ENCODE measurements at regions not wholly inside any gene's neighbourhood (a gene's known extent, or its start where the extent isn't known, plus 50 kb on each side); places are given as distances from the start of the nearest gene placed in this dataset.

DNA sequence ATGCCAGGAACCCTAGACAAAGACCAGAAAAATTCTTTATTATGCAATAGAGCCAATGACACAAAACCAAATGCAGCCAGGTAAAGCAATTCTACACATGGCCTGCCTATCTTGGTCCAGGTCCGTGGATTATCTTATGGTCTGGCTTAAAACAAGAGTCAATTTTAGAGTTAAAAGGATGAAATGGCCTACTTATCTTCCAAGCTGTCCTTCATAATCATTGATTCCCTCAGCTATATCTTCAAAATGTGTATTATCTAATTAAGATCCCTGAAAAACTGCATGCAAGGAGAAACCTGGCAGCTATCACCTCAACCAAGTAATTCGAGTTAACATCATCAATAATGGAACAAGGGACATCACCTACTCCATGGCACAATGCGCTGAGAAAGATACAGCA is 479.4 kb upstream of the NRP1 start:
- H3K9me3 ChIP-seq (ENCODE audit: low read length): no peaks in the 10 kb centered on the region
- H4K20me1 ChIP-seq (ENCODE audit: insufficient read depth, low read length): no peaks in the 10 kb centered on the region
- H3K4me1 ChIP-seq (ENCODE audit: insufficient read depth, low read length, severe bottlenecking): no peaks in the 10 kb centered on the region
- H2AFZ ChIP-seq (ENCODE audit: low read length): no peak overlapping the region
- no peaks in the 10 kb centered on the region for H3F3A ChIP-seq (ENCODE audit: insufficient read depth, low read length)
- no peak overlapping the region for H3K9ac ChIP-seq (ENCODE audit: low read length)
- H3K36me3 ChIP-seq (ENCODE audit: insufficient read depth, low read length): no peaks in the 10 kb centered on the region
- no peaks in the 10 kb centered on the region for H3K27me3 ChIP-seq (ENCODE audit: insufficient read depth, low read length)
- no peaks in the 10 kb centered on the region for H3K9me2 ChIP-seq (ENCODE audit: low read depth, low read length)
- no peak overlapping the region for H3K4me3 ChIP-seq (ENCODE audit: low read depth, low read length, poor library complexity, severe bottlenecking)
- H3K79me2 ChIP-seq (ENCODE audit: insufficient read depth, low read length): no peaks in the 10 kb centered on the region
- no peak overlapping the region for H3K4me2 ChIP-seq (ENCODE audit: low read length)
- no peak overlapping the region for H3K27ac ChIP-seq (ENCODE audit: low read depth, low read length, poor library complexity, severe bottlenecking)
- TF ChIP-seq, protein P1, sequence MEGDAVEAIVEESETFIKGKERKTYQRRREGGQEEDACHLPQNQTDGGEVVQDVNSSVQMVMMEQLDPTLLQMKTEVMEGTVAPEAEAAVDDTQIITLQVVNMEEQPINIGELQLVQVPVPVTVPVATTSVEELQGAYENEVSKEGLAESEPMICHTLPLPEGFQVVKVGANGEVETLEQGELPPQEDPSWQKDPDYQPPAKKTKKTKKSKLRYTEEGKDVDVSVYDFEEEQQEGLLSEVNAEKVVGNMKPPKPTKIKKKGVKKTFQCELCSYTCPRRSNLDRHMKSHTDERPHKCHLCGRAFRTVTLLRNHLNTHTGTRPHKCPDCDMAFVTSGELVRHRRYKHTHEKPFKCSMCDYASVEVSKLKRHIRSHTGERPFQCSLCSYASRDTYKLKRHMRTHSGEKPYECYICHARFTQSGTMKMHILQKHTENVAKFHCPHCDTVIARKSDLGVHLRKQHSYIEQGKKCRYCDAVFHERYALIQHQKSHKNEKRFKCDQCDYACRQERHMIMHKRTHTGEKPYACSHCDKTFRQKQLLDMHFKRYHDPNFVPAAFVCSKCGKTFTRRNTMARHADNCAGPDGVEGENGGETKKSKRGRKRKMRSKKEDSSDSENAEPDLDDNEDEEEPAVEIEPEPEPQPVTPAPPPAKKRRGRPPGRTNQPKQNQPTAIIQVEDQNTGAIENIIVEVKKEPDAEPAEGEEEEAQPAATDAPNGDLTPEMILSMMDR (IDR thresholded peaks at IDR 0.05; ENCODE audit: low read length): no peak
- no peak for TF ChIP-seq EZH2 (IDR thresholded peaks at IDR 0.05; ENCODE audit: borderline replicate concordance, low read length)

DNA sequence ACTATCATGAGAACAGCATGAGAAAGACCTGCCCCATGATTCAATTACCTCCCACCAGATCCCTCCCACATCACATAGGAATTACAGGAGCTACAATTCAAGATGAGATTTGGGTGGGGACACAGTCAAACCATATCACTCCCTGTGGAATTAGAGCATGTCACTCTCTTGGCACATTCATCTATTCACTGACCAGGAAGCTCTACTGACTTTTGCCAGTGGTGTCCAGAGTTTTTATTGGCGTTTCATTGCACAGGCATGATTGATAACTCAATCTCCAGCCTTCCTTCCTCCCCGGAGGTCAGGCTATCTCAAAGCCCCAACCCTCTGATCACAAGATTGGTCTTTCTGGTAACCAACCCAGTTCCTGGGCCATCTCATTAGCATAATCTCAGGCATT is 478.9 kb upstream of the NRP1 start:
- Histone ChIP-seq H3K79me2 (ENCODE audit: insufficient read depth, low read length) (no peaks in the 10 kb centered on the region), H3K4me1 (ENCODE audit: insufficient read depth, low read length, severe bottlenecking) (no peaks in the 10 kb centered on the region), H3K4me3 (ENCODE audit: low read depth, low read length, poor library complexity, severe bottlenecking) (no peak overlapping the region), H3K9me3 (ENCODE audit: low read length) (no peaks in the 10 kb centered on the region), H3K9me2 (ENCODE audit: low read depth, low read length) (no peaks in the 10 kb centered on the region), H3K27me3 (ENCODE audit: insufficient read depth, low read length) (no peaks in the 10 kb centered on the region), H3K36me3 (ENCODE audit: insufficient read depth, low read length) (no peaks in the 10 kb centered on the region), H3K9ac (ENCODE audit: low read length) (no peak overlapping the region), H3K4me2 (ENCODE audit: low read length) (no peak overlapping the region), H2AFZ (ENCODE audit: low read length) (no peak overlapping the region), H3K27ac (ENCODE audit: low read depth, low read length, poor library complexity, severe bottlenecking) (no peak overlapping the region), H4K20me1 (ENCODE audit: insufficient read depth, low read length) (no peaks in the 10 kb centered on the region), H3F3A (ENCODE audit: insufficient read depth, low read length) (no peaks in the 10 kb centered on the region)
- no peak for TF ChIP-seq EZH2 (IDR thresholded peaks at IDR 0.05; ENCODE audit: borderline replicate concordance, low read length)
- TF ChIP-seq, protein P1 (IDR thresholded peaks at IDR 0.05; ENCODE audit: low read length): no peak

DNA sequence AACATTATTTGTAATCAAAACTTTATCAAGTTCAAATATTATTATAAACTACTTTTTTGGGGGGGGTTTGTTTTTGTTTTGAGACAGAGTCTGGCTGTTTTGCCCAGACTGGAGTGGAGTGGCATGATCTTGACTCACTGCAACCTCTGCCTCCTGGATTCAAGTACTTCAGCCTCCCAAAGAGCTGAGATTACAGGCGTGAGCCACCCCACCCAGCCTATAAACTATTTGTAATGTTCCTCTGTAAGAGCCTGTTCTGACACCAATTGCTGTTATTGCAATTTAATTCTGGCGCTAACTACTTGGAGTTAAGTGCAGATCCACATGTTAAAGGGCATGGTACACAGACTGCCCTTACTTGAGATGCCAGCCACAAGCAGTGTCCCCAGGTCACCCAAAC is 478.1 kb upstream of the NRP1 start:
- no peak overlapping the region for H3K27ac ChIP-seq (ENCODE audit: low read depth, low read length, poor library complexity, severe bottlenecking)
- TF ChIP-seq EZH2 (IDR thresholded peaks at IDR 0.05; ENCODE audit: borderline replicate concordance, low read length): no peak
- TF ChIP-seq, protein P1 (IDR thresholded peaks at IDR 0.05; ENCODE audit: low read length): no peak
- no peaks in the 10 kb centered on the region for H4K20me1 ChIP-seq (ENCODE audit: insufficient read depth, low read length)
- no peaks in the 10 kb centered on the region for H3K9me2 ChIP-seq (ENCODE audit: low read depth, low read length)
- no peak overlapping the region for H3K4me3 ChIP-seq (ENCODE audit: low read depth, low read length, poor library complexity, severe bottlenecking)
- no peak overlapping the region for H2AFZ ChIP-seq (ENCODE audit: low read length)
- H3K36me3 ChIP-seq (ENCODE audit: insufficient read depth, low read length): no peaks in the 10 kb centered on the region
- H3K79me2 ChIP-seq (ENCODE audit: insufficient read depth, low read length): no peaks in the 10 kb centered on the region
- no peak overlapping the region for H3K9ac ChIP-seq (ENCODE audit: low read length)
- no peak overlapping the region for H3K4me2 ChIP-seq (ENCODE audit: low read length)
- H3K4me1 ChIP-seq (ENCODE audit: insufficient read depth, low read length, severe bottlenecking): no peaks in the 10 kb centered on the region
- no peaks in the 10 kb centered on the region for H3K9me3 ChIP-seq (ENCODE audit: low read length)
- H3K27me3 ChIP-seq (ENCODE audit: insufficient read depth, low read length): no peaks in the 10 kb centered on the region
- H3F3A ChIP-seq (ENCODE audit: insufficient read depth, low read length): no peaks in the 10 kb centered on the region

Measured in OCI-LY1 (cell line).